HG02571 (cell line): ENCODE measurements at regions not wholly inside any gene's neighbourhood (a gene's known extent, or its start where the extent isn't known, plus 50 kb on each side); places are given as distances from the start of the nearest gene placed in this dataset.
A peak's percentile ranks its signal among the peaks of the same experiment; 100 is the strongest.

Experiments
- ATAC-seq: cut with Tn5 transposase; IDR thresholded peaks from one replicate; pipeline ENCODE4 v1.9.1; 2021; ENCODE audit warnings: mild to moderate bottlenecking, moderate library complexity; ENCODE audit not compliant: unreplicated experiment

DNA sequence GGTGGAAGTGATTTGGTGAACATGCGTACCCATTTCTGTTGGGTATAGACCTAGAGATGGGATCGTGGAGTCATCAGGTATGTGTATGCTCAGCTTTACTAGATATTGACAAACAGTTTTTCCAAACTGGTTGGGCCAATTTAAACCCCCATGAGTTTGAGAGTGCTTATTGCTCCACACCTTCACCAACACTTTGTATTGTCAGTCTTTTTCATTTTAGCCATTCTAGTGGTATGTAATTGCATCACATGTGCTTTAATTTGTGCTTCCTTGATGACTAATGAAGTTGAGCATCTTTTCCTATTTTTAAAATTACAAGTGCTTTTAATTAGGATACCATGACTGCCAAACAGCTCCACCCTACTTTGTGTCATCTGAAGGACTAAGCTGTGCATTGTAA, 158.9 kb upstream of the AKIRIN2 start:
- no peak for ATAC-seq

DNA sequence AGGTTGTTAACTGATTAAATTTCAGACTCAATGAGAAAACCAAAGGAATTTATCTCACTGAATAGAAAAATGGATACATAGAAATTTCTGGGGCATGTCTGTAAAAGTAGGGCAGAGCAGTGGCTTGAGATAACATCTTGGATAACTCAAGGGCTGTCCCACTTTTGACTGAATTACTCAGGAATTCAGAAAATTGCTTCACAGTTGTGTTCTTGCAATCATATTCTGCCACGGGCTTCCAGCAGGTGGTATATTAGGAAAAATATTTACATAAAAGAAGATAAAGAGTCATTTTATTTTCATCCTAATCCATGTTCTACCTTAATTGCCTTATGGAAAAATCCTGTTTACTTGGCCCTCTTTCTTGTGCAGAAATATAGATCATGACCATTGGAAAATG, 156.4 kb upstream of the AKIRIN2 start:
- no peak for ATAC-seq

DNA sequence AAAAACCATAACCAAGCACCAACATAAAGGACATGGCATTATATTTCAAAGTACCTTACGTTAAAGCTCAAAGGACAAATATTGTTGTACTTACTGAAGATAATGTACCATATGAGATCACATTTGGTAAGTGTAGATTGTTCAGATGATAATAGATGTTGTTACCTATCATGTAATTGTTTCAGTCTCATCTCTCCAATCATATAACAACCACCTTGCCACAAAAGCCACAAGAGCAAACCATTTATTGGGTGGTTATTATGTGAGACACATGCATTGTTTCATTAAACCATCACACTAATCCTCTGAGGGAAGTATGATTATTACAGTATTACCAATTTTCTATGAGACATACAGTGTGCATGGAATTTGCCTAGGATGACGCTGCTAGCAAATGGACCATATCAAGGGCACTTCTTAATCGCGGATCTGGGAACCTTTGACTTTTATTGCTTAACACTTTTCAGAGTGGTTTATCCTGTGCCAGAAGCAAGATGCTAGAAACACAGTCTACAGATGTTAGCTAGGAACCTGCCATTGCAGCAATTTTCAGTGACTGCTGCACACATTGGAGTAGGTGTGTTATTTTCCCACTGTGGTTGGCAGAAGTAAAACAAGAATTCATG, 149.8 kb upstream of the AKIRIN2 start:
- no peak for ATAC-seq

DNA sequence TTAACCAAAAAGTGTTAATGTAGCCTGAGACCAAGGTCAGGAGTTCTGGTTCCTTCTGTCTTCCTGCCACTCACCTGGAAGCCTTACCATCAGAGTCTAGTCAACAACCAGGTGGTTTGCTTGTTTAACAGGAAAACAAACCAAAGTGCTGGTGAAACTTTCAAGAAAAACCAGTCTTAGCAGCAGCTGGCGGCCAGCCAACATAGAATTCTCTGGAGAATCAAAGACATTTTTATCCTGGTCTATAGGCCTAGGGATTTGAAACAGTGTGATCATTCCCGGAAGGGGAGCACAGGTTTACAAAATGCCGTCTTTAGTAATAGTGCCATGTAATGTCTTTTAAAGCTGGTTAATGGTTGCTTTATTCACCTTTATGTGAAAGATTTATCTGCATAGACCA, 146.6 kb upstream of the AKIRIN2 start:
- ATAC-seq = no peak

DNA sequence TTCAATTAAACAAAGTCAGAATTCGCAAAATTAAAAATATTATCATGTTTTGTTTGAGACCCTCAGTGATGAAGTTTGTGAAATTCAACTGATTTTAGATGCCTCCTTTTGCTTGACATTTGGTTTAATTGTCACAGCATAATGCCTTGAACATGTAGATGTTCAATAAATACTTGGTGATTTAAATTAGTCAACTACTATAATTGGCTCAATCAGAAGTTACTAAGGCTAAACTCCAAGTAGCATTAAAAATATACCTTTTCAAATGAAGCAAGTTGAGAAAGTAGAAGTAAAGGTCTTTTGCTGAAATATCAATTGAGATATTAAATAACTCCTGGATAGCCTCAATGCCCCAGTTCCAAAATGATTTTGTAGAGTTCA, 145.8 kb upstream of the AKIRIN2 start:
- no peak for ATAC-seq

- no peak for ATAC-seq
These were observed 145.2 kb upstream of the AKIRIN2 start for GRCh38 chr6:87847135-87847829.

GRCh38 chr6:87846434-87846833, 144.4 kb upstream of the AKIRIN2 start:
- no peak for ATAC-seq

GRCh38 chr6:87840324-87840723, 138.3 kb upstream of the AKIRIN2 start:
- ATAC-seq = no peak

DNA sequence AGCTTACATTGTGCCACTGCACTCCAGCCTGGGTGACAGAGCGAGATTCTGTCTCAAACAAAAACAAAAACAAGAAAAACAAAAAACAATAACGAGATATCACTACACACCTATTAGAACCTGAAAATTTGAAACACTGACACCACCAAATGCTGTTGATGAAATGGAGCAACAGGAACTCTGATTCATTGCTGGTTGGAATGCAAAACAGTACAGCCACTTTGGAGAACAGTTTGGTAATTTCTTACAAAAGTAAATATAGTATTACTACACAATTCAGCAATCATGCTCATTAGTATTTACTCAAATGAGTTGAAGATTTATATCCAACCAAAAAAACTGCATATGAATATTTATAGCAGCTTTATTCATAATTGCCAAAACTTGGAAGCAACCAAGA, 135.8 kb upstream of the AKIRIN2 start:
- ATAC-seq = no peak

DNA sequence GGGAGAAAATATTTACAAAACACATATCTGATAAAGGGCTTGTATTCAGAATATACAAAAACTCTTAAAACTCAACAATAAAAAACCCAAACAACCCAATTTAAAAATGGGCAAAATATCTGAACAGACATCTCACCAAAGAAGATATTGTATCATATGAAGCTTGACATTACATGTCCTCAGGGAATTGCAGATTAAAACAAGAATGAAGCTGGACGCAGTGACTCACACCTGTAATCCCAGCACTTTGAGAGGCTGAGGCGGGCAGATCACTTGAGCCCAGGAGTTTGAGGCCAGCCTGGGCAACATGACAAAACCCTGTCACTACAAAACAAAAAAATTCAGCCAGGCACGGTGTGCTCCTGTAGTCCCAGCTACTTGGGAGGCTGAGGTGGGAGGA, 135.4 kb upstream of the AKIRIN2 start:
- no peak for ATAC-seq

DNA sequence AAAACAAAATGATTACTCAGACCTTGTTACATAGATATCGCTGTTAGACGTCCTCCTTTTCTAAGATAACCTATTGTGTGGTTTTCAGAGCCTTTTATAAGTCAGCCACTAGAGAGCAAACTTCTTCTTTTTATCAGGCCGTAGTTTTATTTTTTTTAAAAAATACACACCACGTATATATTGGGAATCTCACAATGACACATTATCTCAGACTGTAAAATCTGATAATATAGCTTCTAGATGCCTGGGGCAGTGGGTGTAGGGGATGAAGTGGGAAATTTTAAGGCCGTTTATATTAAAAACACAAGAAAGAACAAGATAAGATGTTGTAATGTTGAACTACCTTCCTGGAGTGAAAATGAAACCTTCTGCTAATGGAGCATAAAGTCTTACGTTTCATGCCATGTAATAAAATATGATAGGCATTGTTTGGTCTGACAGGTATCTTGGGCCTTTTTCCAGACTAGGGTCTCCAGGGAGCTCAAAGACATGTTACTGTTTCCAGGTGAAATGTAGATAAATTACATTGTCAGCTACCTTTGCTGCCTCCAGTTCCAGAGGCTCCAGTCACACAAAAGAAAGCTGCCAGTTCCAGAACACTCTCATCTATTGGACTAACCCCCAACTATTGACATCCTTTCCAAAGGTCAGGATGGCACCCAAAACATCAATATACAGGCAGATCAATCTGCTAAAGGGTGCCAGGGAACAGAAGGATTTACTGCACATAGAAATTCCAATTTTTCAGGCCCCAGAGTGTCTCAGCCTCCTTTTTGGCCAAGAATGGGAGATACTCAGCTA, 130.2 kb upstream of the AKIRIN2 start:
- peak; percentile 68 for ATAC-seq

GRCh38 chr6:87830907-87831306, 128.9 kb upstream of the AKIRIN2 start:
- ATAC-seq = no peak

DNA sequence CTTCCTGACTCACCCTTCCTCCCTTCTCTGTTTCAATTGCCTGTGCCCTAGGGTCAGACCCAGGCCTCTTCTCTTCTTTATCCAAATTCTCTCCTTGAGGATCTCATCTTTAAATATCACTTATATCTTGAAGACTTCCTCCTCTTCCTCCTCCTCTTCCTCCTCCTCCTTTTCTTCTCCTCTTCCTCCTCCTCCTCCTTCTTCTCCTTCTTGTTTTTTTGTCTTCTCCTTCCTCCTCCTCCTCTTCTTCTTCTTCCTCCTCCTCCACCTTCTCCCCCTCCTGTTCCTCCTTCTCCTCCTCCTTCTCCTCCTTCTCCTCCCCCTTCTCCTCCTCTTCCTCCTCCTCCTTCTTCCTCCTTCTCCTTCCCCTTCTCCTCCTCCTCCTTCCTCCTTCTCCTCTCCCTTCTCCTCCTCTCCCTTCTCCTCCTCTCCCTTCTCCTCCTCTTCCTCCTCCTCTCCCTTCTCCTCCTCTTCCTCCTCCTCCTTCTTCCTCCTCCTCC, 127.6 kb upstream of the AKIRIN2 start:
- ATAC-seq = no peak

GRCh38 chr6:87828044-87828443, 126.0 kb upstream of the AKIRIN2 start:
- ATAC-seq = peak; percentile 53

- no peak for ATAC-seq
These were observed 125.3 kb upstream of the AKIRIN2 start for GRCh38 chr6:87827346-87827745.

GRCh38 chr6:87826424-87826823, 124.4 kb upstream of the AKIRIN2 start:
- no peak for ATAC-seq

GRCh38 chr6:87825821-87826221, 123.8 kb upstream of the AKIRIN2 start:
- ATAC-seq = no peak

DNA sequence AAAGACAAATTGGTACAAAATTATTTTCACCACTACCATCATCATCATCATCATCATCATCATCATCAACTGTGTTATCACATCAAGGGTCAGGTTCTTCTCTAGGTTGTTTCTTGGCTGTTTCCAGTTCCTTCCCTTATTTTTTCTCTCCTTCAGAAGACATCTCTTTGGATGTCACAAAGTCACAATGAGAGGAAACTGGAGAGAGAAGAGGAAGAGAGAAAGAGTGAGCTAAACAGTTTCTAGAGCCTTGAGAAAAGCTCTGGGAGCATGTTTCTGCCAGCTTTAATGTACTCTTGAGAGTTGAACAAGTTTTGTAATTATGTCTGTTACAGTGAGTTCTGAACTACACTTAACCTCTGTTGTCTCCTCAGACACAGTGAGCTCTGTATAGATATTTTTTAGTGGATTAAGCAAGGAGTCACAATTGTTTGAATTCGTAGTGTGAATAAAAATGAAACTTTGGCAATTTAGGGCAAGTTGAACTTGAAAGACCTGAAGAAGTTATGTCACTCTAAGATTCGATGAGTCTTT, 123.0 kb upstream of the AKIRIN2 start:
- no peak for ATAC-seq

DNA sequence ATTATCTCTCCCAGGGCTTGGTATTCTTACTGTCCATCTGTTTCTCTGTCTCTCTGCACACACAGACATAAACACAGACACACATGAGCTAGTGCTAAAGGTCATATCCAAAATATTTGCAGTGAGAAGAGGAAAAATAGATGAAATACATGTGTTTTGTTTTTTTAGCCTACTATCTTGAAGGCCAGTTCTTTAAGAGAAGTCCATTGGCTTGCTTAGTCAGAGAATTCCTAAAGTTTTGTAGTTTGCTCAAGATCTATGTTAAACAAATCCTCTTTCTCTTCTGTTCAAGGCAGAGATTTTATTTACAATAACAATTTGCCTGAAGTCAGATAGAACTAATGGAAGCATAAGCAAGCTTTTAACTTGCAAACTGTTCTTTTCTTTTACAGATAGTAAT, 120.0 kb upstream of the AKIRIN2 start:
- ATAC-seq = no peak

GRCh38 chr6:87820343-87820984, 118.4 kb upstream of the AKIRIN2 start:
- ATAC-seq = no peak

DNA sequence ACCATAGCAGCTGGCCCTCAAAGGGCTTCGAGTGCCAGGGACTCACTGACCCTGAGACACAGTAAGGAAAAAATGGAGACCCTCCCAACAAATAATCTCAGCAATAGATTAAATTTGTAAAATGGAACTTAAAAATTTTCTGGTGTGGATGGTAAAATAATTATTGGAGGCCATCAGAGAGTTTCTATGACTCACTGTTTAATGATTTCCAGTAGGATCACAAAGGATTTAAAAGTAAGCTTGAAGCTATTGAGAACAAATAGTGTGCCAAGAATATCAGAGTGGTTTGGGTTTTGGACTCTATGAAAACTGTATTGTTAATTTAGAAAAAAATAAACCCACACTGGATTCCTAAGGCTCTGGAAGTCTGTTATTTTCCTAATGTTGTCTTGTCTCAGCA, 115.2 kb upstream of the AKIRIN2 start:
- ATAC-seq = no peak
